Effector memory CD4-positive, alpha-beta T cell (primary cell): ENCODE measurements at regions not wholly inside any gene's neighbourhood (a gene's known extent, or its start where the extent isn't known, plus 50 kb on each side); places are given as distances from the start of the nearest gene placed in this dataset.

Experiments used
- DNase-seq, 3 donors: peaks; one replicate each; pipeline ENCODE4 v3.0.0-alpha.2; 2020
- H3K27ac ChIP-seq: 2 replicates; pipeline ENCODE4 v1.7.0; 2013; ENCODE audit warnings: mild to moderate bottlenecking, low read length, moderate library complexity; ENCODE audit not compliant: insufficient read depth, poor library complexity, severe bottlenecking
- H3K27me3 ChIP-seq: replicated peaks from 2 replicates; pipeline ENCODE4 v1.7.0; 2013; ENCODE audit warnings: mild to moderate bottlenecking, low read length; ENCODE audit not compliant: insufficient read depth, control insufficient read depth, poor library complexity, severe bottlenecking
- H3K36me3 ChIP-seq: 2 replicates; pipeline ENCODE4 v1.7.0; 2013; ENCODE audit warnings: mild to moderate bottlenecking, low read length, moderate library complexity; ENCODE audit not compliant: control insufficient read depth, insufficient read depth
- H3K4me1 ChIP-seq: 2 replicates; pipeline ENCODE4 v1.7.0; 2013; ENCODE audit warnings: low read length, mild to moderate bottlenecking; ENCODE audit not compliant: control insufficient read depth, insufficient read depth, poor library complexity, severe bottlenecking
- H3K4me3 ChIP-seq: 2 replicates; pipeline ENCODE4 v1.7.0; 2013; ENCODE audit warnings: low read length, low read depth, mild to moderate bottlenecking; ENCODE audit not compliant: insufficient read depth, poor library complexity, severe bottlenecking
- H3K9me3 ChIP-seq: 2 replicates; pipeline ENCODE4 v1.7.0; 2013; ENCODE audit warnings: mild to moderate bottlenecking, low read length, moderate library complexity; ENCODE audit not compliant: control insufficient read depth

- Histone ChIP-seq H3K36me3 (no peaks in the 10 kb centered on the region), H3K9me3 (no peaks in the 10 kb centered on the region)
Measured at GRCh38 chr5:50927953-50928352, 261.5 kb downstream of the PARP8 start.

DNA sequence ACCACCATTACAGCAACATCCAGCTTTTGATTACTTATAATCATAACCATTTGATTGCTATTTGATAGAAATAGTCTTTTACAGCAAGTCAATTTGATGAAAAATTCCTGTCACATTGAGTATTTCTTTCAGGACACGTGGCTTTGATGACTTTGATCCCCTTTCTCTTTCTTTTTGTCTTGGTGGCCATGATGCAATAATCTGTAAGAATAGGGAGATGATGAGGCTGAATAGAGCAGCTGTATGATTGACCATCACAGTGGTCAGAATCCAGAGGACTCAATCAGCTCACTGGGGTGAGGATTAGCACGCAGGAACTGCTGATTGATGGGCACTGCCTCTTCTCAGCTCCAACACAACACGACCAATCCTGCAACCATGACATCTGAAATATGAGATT is 262.7 kb downstream of the PARP8 start:
- no peak for DNase-seq
- no peaks in the 10 kb centered on the region for H3K4me1 ChIP-seq
- H3K4me3 ChIP-seq = no peak overlapping the region
- H3K27ac ChIP-seq = no peak overlapping the region
- no peaks in the 10 kb centered on the region for H3K27me3 ChIP-seq
- H3K36me3 ChIP-seq = no peaks in the 10 kb centered on the region
- H3K9me3 ChIP-seq = no peaks in the 10 kb centered on the region

More at GRCh38 chr5:50927953-50928352, 261.5 kb downstream of the PARP8 start:
- no peak for DNase-seq
- Histone ChIP-seq H3K4me3 (no peak overlapping the region), H3K27ac (no peak overlapping the region), H3K4me1 (no peaks in the 10 kb centered on the region), H3K27me3 (no peaks in the 10 kb centered on the region)

DNA sequence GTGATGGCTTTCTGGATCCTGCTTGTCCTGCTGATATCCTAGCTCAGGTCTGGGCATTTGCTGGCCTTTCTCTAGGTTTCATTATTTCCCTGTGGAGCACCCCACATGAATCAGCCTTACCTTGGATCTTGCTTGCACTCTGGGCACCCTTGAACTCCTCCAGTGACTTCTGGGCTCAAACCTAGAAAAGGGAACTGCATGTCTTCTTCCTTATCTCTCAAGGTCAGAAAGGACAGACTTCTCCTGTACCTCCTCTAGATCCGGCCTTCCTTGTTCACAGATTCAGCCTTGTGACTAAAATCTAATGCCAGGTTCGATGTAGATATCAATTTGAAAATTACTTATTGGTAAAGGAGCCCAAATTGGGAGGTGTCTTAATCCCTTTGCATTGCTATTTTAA is 267.9 kb downstream of the PARP8 start:
- no peaks in the 10 kb centered on the region for H3K36me3 ChIP-seq
- no peak overlapping the region for H3K4me3 ChIP-seq
- DNase-seq = no peak
- no peak overlapping the region for H3K27ac ChIP-seq
- H3K4me1 ChIP-seq = no peaks in the 10 kb centered on the region
- H3K27me3 ChIP-seq = no peaks in the 10 kb centered on the region
- H3K9me3 ChIP-seq = no peaks in the 10 kb centered on the region

- Histone ChIP-seq H3K9me3 (no peaks in the 10 kb centered on the region), H3K27ac (no peak overlapping the region), H3K27me3 (no peaks in the 10 kb centered on the region), H3K4me3 (no peak overlapping the region), H3K4me1 (no peaks in the 10 kb centered on the region), H3K36me3 (no peaks in the 10 kb centered on the region)
- DNase-seq = no peak
Measured at GRCh38 chr5:50945139-50945538, 278.7 kb downstream of the PARP8 start.

DNA sequence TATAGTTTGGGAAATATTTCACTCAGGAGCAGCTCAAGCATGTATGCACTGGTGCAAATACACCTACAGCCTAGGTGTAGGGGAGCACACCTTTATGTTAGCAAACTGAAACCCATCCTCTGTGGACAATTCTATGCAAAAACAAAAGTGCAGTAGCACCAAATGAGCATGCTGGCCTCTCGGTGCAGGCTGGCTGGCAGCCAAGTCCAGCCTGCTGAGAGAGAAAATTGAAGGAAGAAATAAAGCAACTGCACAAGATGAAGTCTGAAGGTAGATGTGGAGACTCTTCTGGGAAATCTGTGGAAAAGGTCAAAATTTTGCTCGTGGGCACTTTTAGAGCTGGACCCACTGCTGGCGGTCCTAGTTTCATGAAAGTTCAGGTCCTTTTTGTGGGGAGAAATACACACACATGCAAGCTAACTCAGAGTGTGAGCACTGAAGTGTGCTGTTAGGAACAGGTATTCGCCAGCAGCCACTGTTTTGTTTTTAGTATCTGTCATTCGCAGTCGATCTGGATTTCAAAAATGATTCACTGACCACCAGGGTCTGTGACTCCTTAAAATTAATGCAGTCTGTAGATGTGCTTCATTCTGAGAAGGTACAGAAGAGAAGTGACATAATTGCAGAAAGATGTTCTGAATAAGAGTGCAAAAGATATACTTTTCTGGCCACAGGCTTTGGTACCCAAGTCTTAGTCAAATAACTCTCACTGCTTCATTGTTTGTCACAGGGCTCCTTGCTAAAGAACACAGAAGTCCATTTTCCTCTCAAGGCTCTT is 281.7 kb downstream of the PARP8 start:
- no peaks in the 10 kb centered on the region for H3K9me3 ChIP-seq
- H3K36me3 ChIP-seq = no peaks in the 10 kb centered on the region
- no peak overlapping the region for H3K27ac ChIP-seq
- no peak for DNase-seq
- H3K4me1 ChIP-seq = no peaks in the 10 kb centered on the region
- no peak overlapping the region for H3K4me3 ChIP-seq
- no peaks in the 10 kb centered on the region for H3K27me3 ChIP-seq

- H3K4me1 ChIP-seq = no peaks in the 10 kb centered on the region
- DNase-seq = no peak
- no peak overlapping the region for H3K4me3 ChIP-seq
- H3K27me3 ChIP-seq = no peaks in the 10 kb centered on the region
- H3K36me3 ChIP-seq = no peaks in the 10 kb centered on the region
- H3K27ac ChIP-seq = no peak overlapping the region
- H3K9me3 ChIP-seq = no peaks in the 10 kb centered on the region
Measured at GRCh38 chr5:50953290-50953689, 286.9 kb downstream of the PARP8 start.

- no peaks in the 10 kb centered on the region for H3K36me3 ChIP-seq
- no peak for DNase-seq
- H3K27me3 ChIP-seq = peaks cover 12% of the 10 kb centered on the region
- no peaks in the 10 kb centered on the region for H3K9me3 ChIP-seq
- H3K4me1 ChIP-seq = peaks cover 13% of the 10 kb centered on the region
- no peak overlapping the region for H3K4me3 ChIP-seq
- no peak overlapping the region for H3K27ac ChIP-seq
Measured at GRCh38 chr5:50958852-50959457, 292.5 kb downstream of the PARP8 start.

DNA sequence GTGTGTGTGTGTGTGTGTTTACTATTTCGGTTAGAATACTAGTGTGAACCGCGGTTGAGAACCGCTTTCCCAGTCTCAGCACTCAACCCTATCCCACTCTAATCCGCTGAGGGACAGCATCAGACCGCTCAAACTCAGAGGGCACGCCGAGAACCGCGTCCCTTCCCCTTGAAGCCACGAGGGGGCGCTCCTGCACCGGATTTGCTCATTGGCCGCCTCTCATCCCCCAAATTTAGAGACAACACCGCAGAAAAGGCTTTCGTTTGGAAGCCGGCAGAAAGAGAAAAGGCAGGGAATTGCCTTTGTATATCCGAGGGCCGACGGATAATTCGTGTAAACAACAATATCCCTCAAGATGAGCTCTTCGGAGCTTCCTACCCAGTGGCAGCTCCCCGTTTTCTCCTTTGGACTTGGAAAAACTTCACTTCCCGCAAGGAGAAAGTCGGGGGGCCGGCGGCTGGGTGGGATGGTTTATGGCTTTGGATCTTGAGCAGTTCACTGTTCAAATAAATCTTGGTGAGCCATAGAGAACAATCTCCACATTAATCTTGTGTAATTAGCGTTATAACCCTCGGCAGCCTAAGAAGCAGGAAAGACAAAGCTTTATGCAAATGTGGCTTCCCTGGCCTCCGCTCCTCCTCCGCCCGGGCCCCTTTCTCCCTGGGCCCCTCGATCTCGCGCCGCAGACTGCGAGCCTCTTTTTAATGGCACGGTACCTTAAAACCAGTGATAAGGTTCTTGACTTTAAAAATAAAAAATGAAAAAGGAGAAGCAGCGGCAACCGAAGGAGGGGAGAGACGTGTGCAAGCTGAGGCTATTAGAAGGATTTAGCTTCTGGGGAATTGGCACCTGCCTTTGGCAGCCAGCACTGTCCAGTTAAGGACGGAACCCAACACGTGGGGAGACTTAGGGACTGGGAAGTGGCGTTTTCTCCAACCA is 296.8 kb downstream of the PARP8 start:
- Histone ChIP-seq H3K27me3 (peaks cover 50% of the 10 kb centered on the region), H3K36me3 (no peaks in the 10 kb centered on the region), H3K4me1 (peaks cover 28% of the 10 kb centered on the region), H3K9me3 (no peaks in the 10 kb centered on the region), H3K27ac (no peak overlapping the region), H3K4me3 (peak overlapping the region; percentile 40)
- DNase-seq = peak; percentile 10 to 34 (median 16)

- Histone ChIP-seq H3K27ac (no peak overlapping the region), H3K27me3 (peaks cover 60% of the 10 kb centered on the region), H3K36me3 (no peaks in the 10 kb centered on the region), H3K4me3 (no peak overlapping the region), H3K9me3 (no peaks in the 10 kb centered on the region), H3K4me1 (peaks cover 32% of the 10 kb centered on the region)
- DNase-seq = no peak
Measured at GRCh38 chr5:50963971-50964745, 297.7 kb downstream of the PARP8 start.
